DOHH2 (cell line): ENCODE measurements at regions not wholly inside any gene's neighbourhood (a gene's known extent, or its start where the extent isn't known, plus 50 kb on each side); places are given as distances from the start of the nearest gene placed in this dataset.

Source experiments
- H3F3A ChIP-seq: fragments of 200-600 bp; sonication (generic), shearing (Covaris generic); 2 replicates; pipeline ENCODE4 v1.6.0; 2016; ENCODE audit warnings: antibody characterized with exemption, mild to moderate bottlenecking; ENCODE audit not compliant: control insufficient read depth, insufficient read depth
- H3K27ac ChIP-seq: fragments of 200-600 bp; sonication (generic); 2 replicates; pipeline ENCODE4 v1.5.1; 2014; ENCODE audit warnings: low read depth, mild to moderate bottlenecking, low read length, moderate library complexity
- H3K27me3 ChIP-seq: fragments of 200-600 bp; sonication (generic); 2 replicates; pipeline ENCODE4 v1.6.1; 2014; ENCODE audit warnings: mild to moderate bottlenecking, low read length, mixed read lengths; ENCODE audit not compliant: control insufficient read depth
- H3K36me3 ChIP-seq: fragments of 200-600 bp; sonication (generic); 2 replicates; pipeline ENCODE4 v1.6.1; 2014; ENCODE audit warnings: mild to moderate bottlenecking, low read length, moderate library complexity, mixed read lengths; ENCODE audit not compliant: control insufficient read depth
- H3K4me1 ChIP-seq: fragments of 200-600 bp; sonication (generic); 2 replicates; pipeline ENCODE4 v1.6.1; 2014; ENCODE audit warnings: mild to moderate bottlenecking, low read length, mixed read lengths; ENCODE audit not compliant: control insufficient read depth
- H3K4me2 ChIP-seq: fragments of 200-600 bp; sonication (generic); 2 replicates; pipeline ENCODE4 v1.6.0; 2014; ENCODE audit warnings: mild to moderate bottlenecking, low read length, moderate library complexity
- H3K4me3 ChIP-seq: fragments of 200-600 bp; sonication (generic); 2 replicates; pipeline ENCODE4 v1.5.1; 2014; ENCODE audit warnings: mild to moderate bottlenecking, low read length, mixed read lengths
- H3K79me2 ChIP-seq: fragments of 200-600 bp; sonication (generic); 2 replicates; pipeline ENCODE4 v1.6.1; 2014; ENCODE audit warnings: mild to moderate bottlenecking, low read length, mixed read lengths; ENCODE audit not compliant: control insufficient read depth
- H3K9me2 ChIP-seq: fragments of 200-600 bp; sonication (generic); replicated peaks from 2 replicates; pipeline ENCODE4 v1.6.1; 2014; ENCODE audit warnings: mild to moderate bottlenecking, low read length, mixed read lengths; ENCODE audit not compliant: control insufficient read depth
- H3K9me3 ChIP-seq: fragments of 200-600 bp; sonication (generic); 2 replicates; pipeline ENCODE4 v1.6.1; 2014; ENCODE audit warnings: antibody characterized with exemption, low read length, mixed read lengths; ENCODE audit not compliant: control insufficient read depth, insufficient read depth
- H4K20me1 ChIP-seq: fragments of 200-600 bp; sonication (generic); 2 replicates; pipeline ENCODE4 v1.6.0; 2014; ENCODE audit warnings: low read depth, mild to moderate bottlenecking, antibody characterized with exemption, low read length, moderate library complexity; ENCODE audit not compliant: control insufficient read depth, insufficient read depth
- EZH2phosphoT487 ChIP-seq: fragments of 200-600 bp; sonication (generic); IDR thresholded peaks from 2 replicates; pipeline ENCODE4 v1.6.1; 2017; ENCODE audit warnings: borderline replicate concordance, mild to moderate bottlenecking, antibody characterized with exemption, low read length, moderate library complexity, mixed read lengths
- TF ChIP-seq, protein P1 (sequence below): fragments of 200-600 bp; sonication (generic); IDR thresholded peaks from one replicate; pipeline ENCODE4 v1.5.1; 2014; ENCODE audit warnings: antibody characterized with exemption, mild to moderate bottlenecking, low read depth, low read length; ENCODE audit not compliant: poor library complexity, severe bottlenecking

DNA sequence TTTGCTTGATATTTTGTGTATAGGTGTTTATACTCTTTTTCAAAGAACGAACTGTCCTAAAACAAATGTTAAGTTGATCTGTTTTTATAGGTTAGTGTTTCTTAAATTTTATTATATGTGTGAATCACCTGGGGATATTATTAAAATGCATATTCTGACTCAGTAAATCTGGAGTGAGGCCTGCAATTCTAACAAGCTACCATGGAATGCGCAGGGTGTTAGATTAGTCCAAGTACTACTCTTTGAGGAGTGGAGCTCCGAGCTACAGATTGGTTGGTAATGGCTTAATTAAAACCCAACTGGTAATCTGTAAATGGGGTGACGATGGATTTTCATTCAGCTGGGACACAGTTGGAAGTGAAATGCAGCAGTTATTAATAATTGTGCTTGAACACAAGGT, 214.1 kb upstream of the UFM1 start:
- H3K9me2 ChIP-seq: no peaks in the 10 kb centered on the region; the same call in 1 of the 2 replicates
- no peak overlapping the region for H3K4me2 ChIP-seq
- no peaks in the 10 kb centered on the region for H3F3A ChIP-seq
- TF ChIP-seq, protein P1, sequence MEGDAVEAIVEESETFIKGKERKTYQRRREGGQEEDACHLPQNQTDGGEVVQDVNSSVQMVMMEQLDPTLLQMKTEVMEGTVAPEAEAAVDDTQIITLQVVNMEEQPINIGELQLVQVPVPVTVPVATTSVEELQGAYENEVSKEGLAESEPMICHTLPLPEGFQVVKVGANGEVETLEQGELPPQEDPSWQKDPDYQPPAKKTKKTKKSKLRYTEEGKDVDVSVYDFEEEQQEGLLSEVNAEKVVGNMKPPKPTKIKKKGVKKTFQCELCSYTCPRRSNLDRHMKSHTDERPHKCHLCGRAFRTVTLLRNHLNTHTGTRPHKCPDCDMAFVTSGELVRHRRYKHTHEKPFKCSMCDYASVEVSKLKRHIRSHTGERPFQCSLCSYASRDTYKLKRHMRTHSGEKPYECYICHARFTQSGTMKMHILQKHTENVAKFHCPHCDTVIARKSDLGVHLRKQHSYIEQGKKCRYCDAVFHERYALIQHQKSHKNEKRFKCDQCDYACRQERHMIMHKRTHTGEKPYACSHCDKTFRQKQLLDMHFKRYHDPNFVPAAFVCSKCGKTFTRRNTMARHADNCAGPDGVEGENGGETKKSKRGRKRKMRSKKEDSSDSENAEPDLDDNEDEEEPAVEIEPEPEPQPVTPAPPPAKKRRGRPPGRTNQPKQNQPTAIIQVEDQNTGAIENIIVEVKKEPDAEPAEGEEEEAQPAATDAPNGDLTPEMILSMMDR: no peak
- no peak for TF ChIP-seq EZH2phosphoT487
- no peak overlapping the region for H3K27ac ChIP-seq
- no peak overlapping the region for H3K4me3 ChIP-seq
- H4K20me1 ChIP-seq: no peaks in the 10 kb centered on the region
- H3K27me3 ChIP-seq: no peaks in the 10 kb centered on the region
- H3K4me1 ChIP-seq: no peaks in the 10 kb centered on the region
- no peaks in the 10 kb centered on the region for H3K79me2 ChIP-seq
- no peaks in the 10 kb centered on the region for H3K36me3 ChIP-seq
- no peaks in the 10 kb centered on the region for H3K9me3 ChIP-seq

GRCh38 chr13:38121267-38121666, 228.4 kb upstream of the UFM1 start:
- no peak overlapping the region for H3K4me3 ChIP-seq
- no peaks in the 10 kb centered on the region for H3K4me1 ChIP-seq
- no peaks in the 10 kb centered on the region for H3K9me2 ChIP-seq
- H3K27me3 ChIP-seq: no peaks in the 10 kb centered on the region
- no peaks in the 10 kb centered on the region for H3F3A ChIP-seq
- TF ChIP-seq, protein P1: no peak
- H3K4me2 ChIP-seq: no peak overlapping the region
- no peaks in the 10 kb centered on the region for H4K20me1 ChIP-seq
- no peak overlapping the region for H3K27ac ChIP-seq
- H3K79me2 ChIP-seq: no peaks in the 10 kb centered on the region
- no peaks in the 10 kb centered on the region for H3K9me3 ChIP-seq
- H3K36me3 ChIP-seq: no peaks in the 10 kb centered on the region

- Histone ChIP-seq H4K20me1 (no peaks in the 10 kb centered on the region), H3K4me2 (no peak overlapping the region), H3K79me2 (no peaks in the 10 kb centered on the region), H3K27me3 (no peaks in the 10 kb centered on the region), H3K9me2 (no peaks in the 10 kb centered on the region), H3K9me3 (no peaks in the 10 kb centered on the region), H3F3A (no peaks in the 10 kb centered on the region), H3K4me3 (no peak overlapping the region), H3K36me3 (no peaks in the 10 kb centered on the region), H3K27ac (no peak overlapping the region), H3K4me1 (no peaks in the 10 kb centered on the region)
- TF ChIP-seq, protein P1: no peak
- TF ChIP-seq EZH2phosphoT487: no peak
These were observed 234.3 kb upstream of the TRPC4 start for GRCh38 chr13:38103851-38104250.

DNA sequence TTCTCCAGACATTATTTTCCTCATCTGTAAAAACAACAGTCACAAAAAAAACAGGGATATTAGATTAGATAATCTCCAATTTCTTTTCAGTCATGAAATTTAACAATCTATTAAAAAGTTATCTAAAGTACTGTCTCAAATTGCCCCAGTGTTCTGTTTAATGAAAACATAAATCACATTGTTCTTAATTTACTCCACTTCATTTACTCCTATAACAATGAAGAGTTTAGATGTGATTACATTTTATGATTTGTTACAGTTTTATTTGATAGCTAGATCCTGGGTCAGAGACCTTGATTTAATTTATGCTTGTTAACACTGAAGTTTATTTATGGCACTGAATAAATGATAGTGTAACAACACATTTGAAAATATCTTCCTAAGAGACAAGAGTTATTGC, 230.2 kb upstream of the TRPC4 start:
- Histone ChIP-seq H3K4me1 (no peaks in the 10 kb centered on the region), H3K9me2 (no peaks in the 10 kb centered on the region), H3K9me3 (no peaks in the 10 kb centered on the region), H3K36me3 (no peaks in the 10 kb centered on the region), H4K20me1 (no peaks in the 10 kb centered on the region), H3K4me2 (no peak overlapping the region), H3F3A (no peaks in the 10 kb centered on the region), H3K79me2 (no peaks in the 10 kb centered on the region), H3K4me3 (no peak overlapping the region), H3K27ac (no peak overlapping the region), H3K27me3 (no peaks in the 10 kb centered on the region)
- TF ChIP-seq, protein P1: no peak
- TF ChIP-seq EZH2phosphoT487: no peak
